Retinal pigment epithelial cell (primary cell): ENCODE measurements at regions not wholly inside any gene's neighbourhood (a gene's known extent, or its start where the extent isn't known, plus 50 kb on each side); places are given as distances from the start of the nearest gene placed in this dataset.
A peak's percentile ranks its signal among the peaks of the same experiment; 100 is the strongest.

ENCODE experiments used
- DNase-seq: peaks from one replicate; pipeline ENCODE4 v3.0.0-alpha.2; 2010; ENCODE audit warnings: low read depth
- H3K4me3 ChIP-seq: 2 replicates; pipeline ENCODE4 v1.5.1; 2011; ENCODE audit warnings: mild to moderate bottlenecking, low read length, control low read depth, moderate library complexity
- CTCF ChIP-seq: conservative IDR thresholded peaks from 2 replicates; pipeline ENCODE4 v1.5.1; 2011; ENCODE audit warnings: low read depth, low read length, control low read depth, inconsistent platforms

DNA sequence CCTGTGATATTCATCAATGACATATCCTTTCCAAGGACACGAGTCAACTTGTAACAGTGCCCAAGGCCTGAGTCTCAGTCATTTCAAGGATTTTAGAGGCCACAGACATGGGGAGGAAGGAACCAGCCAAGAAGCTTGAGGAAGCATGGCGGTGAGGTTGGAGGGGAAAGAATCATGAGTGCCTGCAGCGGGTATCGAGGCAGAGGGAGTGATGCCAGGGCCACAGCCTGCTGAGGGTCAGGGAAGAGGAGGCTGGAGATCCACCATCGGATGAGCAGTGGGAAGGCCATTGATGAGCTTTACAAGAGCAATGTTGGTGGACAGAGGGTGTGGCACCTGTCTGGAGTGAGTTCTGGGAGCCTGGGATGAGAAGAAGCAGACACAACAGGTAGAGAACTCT lies 88.5 kb upstream of the IER5L start:
- DNase-seq, result no peak
- TF ChIP-seq CTCF, result no peak
- H3K4me3 ChIP-seq, result no peak overlapping the region

DNA sequence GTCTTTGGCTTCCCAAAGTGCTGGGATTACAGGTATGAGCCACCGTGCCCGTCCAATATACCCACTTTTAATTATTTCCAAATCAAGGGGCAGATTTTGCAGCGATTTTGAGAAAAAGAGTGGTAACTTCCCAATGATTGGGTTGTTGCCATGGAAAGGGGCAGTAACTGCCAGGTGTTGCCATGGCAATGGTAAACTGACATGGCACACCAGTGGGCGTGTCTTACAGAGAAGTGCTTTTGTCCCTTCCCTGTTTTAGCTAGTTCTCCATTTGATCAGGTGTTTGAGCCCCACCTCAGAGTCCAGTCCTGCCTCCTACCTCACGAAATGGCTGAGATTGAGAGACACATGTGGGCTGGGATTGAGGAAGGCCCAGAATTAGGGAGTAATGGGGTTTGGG lies 86.3 kb upstream of the IER5L start:
- H3K4me3 ChIP-seq, result no peak overlapping the region
- no peak for DNase-seq
- TF ChIP-seq CTCF, result no peak

DNA sequence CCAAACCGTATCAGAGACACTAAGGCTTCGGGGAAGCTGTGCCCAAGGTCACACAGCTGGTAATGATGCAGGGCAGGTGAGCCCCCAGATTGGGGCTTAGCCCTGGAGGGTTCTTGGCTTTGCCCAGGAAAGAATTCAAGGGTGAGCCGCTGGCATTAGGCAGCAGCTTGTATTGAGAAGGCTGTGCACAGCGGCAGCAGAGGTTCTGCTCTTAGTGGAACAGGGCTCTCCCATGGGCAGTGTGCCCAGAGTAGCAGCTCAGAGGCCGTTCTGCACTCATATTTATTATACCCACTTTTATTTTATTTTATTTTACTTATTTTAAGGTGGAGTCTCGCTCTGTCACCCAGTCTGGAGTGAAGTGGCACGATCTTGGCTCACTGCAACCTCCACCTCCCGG lies 85.8 kb upstream of the IER5L start:
- TF ChIP-seq CTCF, result no peak

DNA sequence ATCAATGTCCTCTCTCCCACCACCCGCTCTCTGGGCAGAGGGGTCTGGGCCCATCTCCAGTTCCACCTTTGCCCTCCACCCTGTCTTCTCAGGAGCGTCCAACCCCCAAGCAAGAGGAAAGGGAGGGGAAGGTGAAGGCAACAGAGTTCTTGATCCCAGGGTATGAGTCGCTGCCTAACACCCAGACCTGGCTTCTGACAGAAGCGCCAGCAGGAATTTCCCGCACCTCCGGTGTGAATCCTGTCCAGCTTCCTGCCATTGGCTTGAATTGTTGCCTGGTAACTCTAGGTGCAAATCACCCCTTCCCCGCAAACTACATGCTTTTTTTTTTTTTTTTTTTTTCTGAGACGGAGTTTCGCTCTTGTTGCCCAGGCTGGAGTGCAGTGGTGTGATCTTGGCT lies 84.2 kb upstream of the IER5L start:
- no peak for DNase-seq
- H3K4me3 ChIP-seq, result no peak overlapping the region
- TF ChIP-seq CTCF, result no peak

More for the DNA sequence above, 85.8 kb upstream of the IER5L start:
- no peak overlapping the region for H3K4me3 ChIP-seq
- DNase-seq, result no peak

- no peak overlapping the region for H3K4me3 ChIP-seq
- no peak for TF ChIP-seq CTCF
- DNase-seq, result no peak
These were observed 81.3 kb upstream of the IER5L start for GRCh38 chr9:129259375-129259774.

DNA sequence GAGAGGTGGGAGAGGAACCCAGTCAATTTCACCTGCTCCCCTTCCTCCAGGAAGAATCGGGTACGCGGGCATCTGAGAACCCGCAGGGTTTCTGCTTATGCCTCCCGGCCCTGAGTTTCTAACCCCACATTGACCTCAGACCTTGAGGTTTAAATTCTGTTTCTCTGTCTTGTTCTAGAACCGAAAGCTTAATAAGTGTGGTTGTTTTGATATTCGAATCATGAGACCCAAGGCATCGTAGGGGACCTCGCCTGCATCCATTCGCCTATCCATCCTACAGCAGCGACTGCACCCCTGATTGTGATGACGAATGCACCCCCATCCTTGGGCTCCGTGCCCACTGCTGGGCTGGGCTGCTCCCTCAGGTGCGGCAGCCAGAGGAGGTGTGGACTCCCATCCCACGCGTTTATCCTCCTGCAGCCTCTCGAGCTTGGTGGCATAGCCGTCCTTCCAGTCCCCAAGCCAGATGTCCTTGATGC lies 80.8 kb upstream of the IER5L start:
- peak overlapping the region; percentile 24 for H3K4me3 ChIP-seq
- DNase-seq, result no peak

More for the DNA sequence above, 80.8 kb upstream of the IER5L start:
- no peak for TF ChIP-seq CTCF
